ENCODE measurements at regions not wholly inside any gene's neighbourhood (a gene's known extent, or its start where the extent isn't known, plus 50 kb on each side); places are given as distances from the start of the nearest gene placed in this dataset.

- no peak overlapping the region for H3K27ac ChIP-seq (ENCODE audit: low read depth, low read length)
- H3K4me1 ChIP-seq (ENCODE audit: control insufficient read depth, low read length), result no peaks in the 10 kb centered on the region
- TF ChIP-seq EZH2phosphoT487 (IDR thresholded peaks at IDR 0.05; ENCODE audit: borderline replicate concordance, low read length), result no peak
- TF ChIP-seq CTCF (IDR thresholded peaks at IDR 0.05; ENCODE audit: low read depth, low read length, poor library complexity, severe bottlenecking), result no peak
- H3K9me2 ChIP-seq (replicated peaks; ENCODE audit: control insufficient read depth, low read length), result no peaks in the 10 kb centered on the region
- no peaks in the 10 kb centered on the region for H3K27me3 ChIP-seq (ENCODE audit: control insufficient read depth, low read length)
- no peaks in the 10 kb centered on the region for H4K20me1 ChIP-seq (ENCODE audit: control insufficient read depth, insufficient read depth, low read depth, low read length)
- no peaks in the 10 kb centered on the region for H3K36me3 ChIP-seq (ENCODE audit: control insufficient read depth, low read length)
- no peaks in the 10 kb centered on the region for H3K79me2 ChIP-seq (ENCODE audit: control insufficient read depth, low read length)
- H3F3A ChIP-seq (ENCODE audit: control insufficient read depth, insufficient read depth), result no peaks in the 10 kb centered on the region
- H3K4me3 ChIP-seq (ENCODE audit: low read length), result no peak overlapping the region
- no peaks in the 10 kb centered on the region for H3K9me3 ChIP-seq (ENCODE audit: control insufficient read depth, insufficient read depth, low read length)
- H3K4me2 ChIP-seq (ENCODE audit: low read length), result no peak overlapping the region
These were observed 791.2 kb upstream of the FAT3 start for GRCh38 chr11:91433284-91434010.

GRCh38 chr11:91421641-91422040 lies 803.0 kb upstream of the FAT3 start:
- Histone ChIP-seq H3K4me2 (ENCODE audit: low read length) (no peak overlapping the region), H3K27me3 (ENCODE audit: control insufficient read depth, low read length) (no peaks in the 10 kb centered on the region), H3K4me3 (ENCODE audit: low read length) (no peak overlapping the region), H3F3A (ENCODE audit: control insufficient read depth, insufficient read depth) (no peaks in the 10 kb centered on the region), H3K9me3 (ENCODE audit: control insufficient read depth, insufficient read depth, low read length) (no peaks in the 10 kb centered on the region), H4K20me1 (ENCODE audit: control insufficient read depth, insufficient read depth, low read depth, low read length) (no peaks in the 10 kb centered on the region), H3K9me2 (replicated peaks; ENCODE audit: control insufficient read depth, low read length) (no peaks in the 10 kb centered on the region), H3K79me2 (ENCODE audit: control insufficient read depth, low read length) (no peaks in the 10 kb centered on the region), H3K36me3 (ENCODE audit: control insufficient read depth, low read length) (no peaks in the 10 kb centered on the region), H3K27ac (ENCODE audit: low read depth, low read length) (no peak overlapping the region), H3K4me1 (ENCODE audit: control insufficient read depth, low read length) (no peaks in the 10 kb centered on the region)
- TF ChIP-seq CTCF (IDR thresholded peaks at IDR 0.05; ENCODE audit: low read depth, low read length, poor library complexity, severe bottlenecking), result no peak
- TF ChIP-seq EZH2phosphoT487 (IDR thresholded peaks at IDR 0.05; ENCODE audit: borderline replicate concordance, low read length), result no peak

GRCh38 chr11:91407842-91408241 lies 816.8 kb upstream of the FAT3 start:
- TF ChIP-seq CTCF (IDR thresholded peaks at IDR 0.05; ENCODE audit: low read depth, low read length, poor library complexity, severe bottlenecking) (no peak), EZH2phosphoT487 (IDR thresholded peaks at IDR 0.05; ENCODE audit: borderline replicate concordance, low read length) (no peak)
- no peaks in the 10 kb centered on the region for H3K27me3 ChIP-seq (ENCODE audit: control insufficient read depth, low read length)
- H3K4me2 ChIP-seq (ENCODE audit: low read length), result no peak overlapping the region

More at GRCh38 chr11:91407842-91408241, 816.8 kb upstream of the FAT3 start:
- no peaks in the 10 kb centered on the region for H3F3A ChIP-seq (ENCODE audit: control insufficient read depth, insufficient read depth)
- H4K20me1 ChIP-seq (ENCODE audit: control insufficient read depth, insufficient read depth, low read depth, low read length), result no peaks in the 10 kb centered on the region
- H3K4me3 ChIP-seq (ENCODE audit: low read length), result no peak overlapping the region
- H3K9me3 ChIP-seq (ENCODE audit: control insufficient read depth, insufficient read depth, low read length), result no peaks in the 10 kb centered on the region; the same call in 1 of the 2 replicates
- H3K4me1 ChIP-seq (ENCODE audit: control insufficient read depth, low read length), result no peaks in the 10 kb centered on the region
- H3K9me2 ChIP-seq (replicated peaks; ENCODE audit: control insufficient read depth, low read length), result no peaks in the 10 kb centered on the region
- H3K27ac ChIP-seq (ENCODE audit: low read depth, low read length), result no peak overlapping the region
- H3K79me2 ChIP-seq (ENCODE audit: control insufficient read depth, low read length), result no peaks in the 10 kb centered on the region
- no peaks in the 10 kb centered on the region for H3K36me3 ChIP-seq (ENCODE audit: control insufficient read depth, low read length)

Measured in DOHH2 (cell line).